ENCODE measurements at regions not wholly inside any gene's neighbourhood (a gene's known extent, or its start where the extent isn't known, plus 50 kb on each side); places are given as distances from the start of the nearest gene placed in this dataset.
"Not testable (repeated sequence)": the region's sequence is repeated elsewhere in the genome, so short reads cannot be mapped to it uniquely, and the experiment has no call there.

- no peak for DNase-seq (ENCODE audit: low spot score)
- intact Hi-C loops (cut with DNase I), result no loop called here
Measured at GRCh38 chr11:92455210-92455790, 230.7 kb downstream of the FAT3 start.

DNA sequence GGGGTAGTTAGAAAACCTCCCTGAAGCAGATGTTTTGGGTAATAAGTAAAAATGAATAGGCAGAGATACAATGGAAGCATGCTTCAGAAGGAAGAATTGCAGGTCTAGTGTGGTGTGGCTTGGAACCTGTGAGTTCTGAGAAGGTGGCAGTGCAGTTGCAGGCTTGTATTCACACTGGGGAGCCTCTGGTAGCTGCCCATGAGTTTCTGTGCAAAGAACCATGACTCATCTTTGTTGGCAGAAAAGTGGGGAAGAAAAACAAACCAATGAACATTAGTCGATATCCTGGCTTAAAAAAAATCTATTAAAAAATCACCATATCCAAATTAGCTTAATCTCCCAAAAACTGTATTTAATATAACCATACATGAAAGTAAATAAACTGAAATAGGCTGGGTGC is 232.6 kb downstream of the FAT3 start:
- no peak for DNase-seq (ENCODE audit: low spot score)
- intact Hi-C loops (cut with DNase I), result no loop called here

DNA sequence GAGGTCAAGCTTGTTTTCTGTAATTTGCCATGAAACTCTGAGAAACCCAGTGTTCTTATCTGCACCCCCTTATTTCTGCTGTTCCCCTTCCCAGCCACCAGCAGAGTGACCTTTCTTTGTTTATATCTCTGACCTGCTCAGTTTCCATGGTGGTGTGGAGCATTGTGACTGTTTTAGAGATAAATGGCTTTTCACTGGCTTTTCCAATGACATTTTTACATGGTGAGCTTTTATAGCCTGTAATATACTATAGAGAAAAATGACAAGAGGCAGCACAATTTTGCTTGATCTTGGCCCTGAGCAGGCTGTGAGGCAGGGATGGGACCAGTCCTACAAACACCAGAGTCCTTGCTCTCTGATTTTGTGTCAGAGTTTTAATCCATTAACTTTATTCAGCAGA is 233.9 kb downstream of the FAT3 start:
- DNase-seq (ENCODE audit: low spot score), result no peak
- intact Hi-C loops (cut with DNase I), result no loop called here

DNA sequence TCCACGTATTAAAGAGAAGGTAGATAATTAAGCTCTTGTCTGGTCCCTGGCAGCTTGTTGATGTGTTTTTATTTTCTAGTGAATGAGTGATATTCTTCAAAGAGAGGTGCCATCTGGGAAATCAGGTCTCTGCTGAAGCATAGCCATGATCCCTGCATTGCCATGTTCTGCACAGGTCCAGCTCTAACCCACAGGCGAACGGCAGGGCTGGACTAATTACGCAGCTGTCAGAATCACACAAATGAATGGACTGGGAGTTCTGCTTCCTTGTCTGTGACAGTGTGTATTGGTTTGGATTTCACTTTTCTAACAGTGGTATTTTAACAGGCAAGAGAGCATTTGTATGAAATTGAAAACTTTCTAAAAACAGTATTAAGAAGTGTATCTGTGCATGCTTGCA is 235.6 kb downstream of the FAT3 start:
- no peak for DNase-seq (ENCODE audit: low spot score)
- intact Hi-C loops (cut with DNase I), result no loop called here

- intact Hi-C loops (cut with DNase I), result no loop called here
- DNase-seq (ENCODE audit: low spot score), result no peak
Measured at GRCh38 chr11:92461447-92461846, 236.8 kb downstream of the FAT3 start.

DNA sequence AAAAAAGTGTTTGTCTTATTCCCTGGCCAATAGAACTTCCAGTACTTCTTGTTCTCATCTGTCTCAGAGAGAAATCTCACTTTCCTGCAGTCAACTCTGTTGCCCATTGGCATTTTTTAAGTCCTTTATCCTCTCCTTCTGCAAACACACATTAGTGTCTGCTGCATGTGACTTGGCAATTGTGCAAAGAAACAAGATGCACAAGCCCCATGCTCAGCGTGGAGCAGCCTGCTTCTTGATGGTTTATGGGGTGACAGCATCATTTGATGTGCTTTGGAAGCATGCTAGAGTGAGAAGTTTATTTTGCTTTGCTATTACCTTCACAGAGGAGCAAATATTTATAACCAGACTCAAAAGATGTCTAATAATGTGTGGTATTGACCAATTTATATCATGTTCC is 238.2 kb downstream of the FAT3 start:
- no peak for DNase-seq (ENCODE audit: low spot score)
- intact Hi-C loops (cut with DNase I), result no loop called here

DNA sequence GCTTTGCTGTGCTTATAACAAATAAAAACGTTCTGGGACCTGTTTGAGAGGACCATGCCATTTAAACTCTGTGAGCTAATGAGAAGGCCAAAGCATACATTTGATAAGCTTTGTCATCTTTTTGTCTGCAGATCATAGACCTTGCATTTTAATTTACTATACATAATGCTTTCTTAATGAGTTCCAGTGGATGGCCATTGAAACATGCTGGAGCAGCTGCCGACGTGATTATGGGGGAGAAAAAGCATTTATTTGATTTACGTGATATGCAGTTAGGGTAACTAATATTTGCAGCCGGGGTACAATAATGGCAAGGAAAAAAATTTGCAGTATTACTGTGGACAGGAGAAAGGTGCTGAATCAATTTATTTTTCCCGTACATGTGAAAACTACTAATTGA is 240.2 kb downstream of the FAT3 start:
- intact Hi-C loops (cut with DNase I), result no loop called here
- no peak for DNase-seq (ENCODE audit: low spot score)

DNA sequence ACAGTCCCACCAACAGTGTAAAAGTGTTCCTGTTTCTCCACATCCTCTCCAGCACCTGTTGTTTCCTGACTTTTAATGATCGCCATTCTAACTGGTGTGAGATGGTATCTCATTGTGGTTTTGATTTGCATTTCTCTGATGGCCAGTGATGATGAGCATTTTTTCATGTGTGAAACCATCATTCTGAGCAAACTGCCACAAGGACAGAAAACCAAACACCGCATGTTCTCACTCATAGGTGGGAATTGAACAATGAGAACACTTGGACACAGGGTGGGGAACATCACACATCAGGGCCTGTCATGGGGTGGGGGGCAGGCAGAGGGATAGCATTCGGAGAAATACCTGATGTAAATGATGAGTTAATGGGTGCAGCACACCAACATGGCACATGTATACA is 240.8 kb downstream of the FAT3 start:
- DNase-seq (ENCODE audit: low spot score); intact Hi-C loops (cut with DNase I): not testable (repeated sequence)

DNA sequence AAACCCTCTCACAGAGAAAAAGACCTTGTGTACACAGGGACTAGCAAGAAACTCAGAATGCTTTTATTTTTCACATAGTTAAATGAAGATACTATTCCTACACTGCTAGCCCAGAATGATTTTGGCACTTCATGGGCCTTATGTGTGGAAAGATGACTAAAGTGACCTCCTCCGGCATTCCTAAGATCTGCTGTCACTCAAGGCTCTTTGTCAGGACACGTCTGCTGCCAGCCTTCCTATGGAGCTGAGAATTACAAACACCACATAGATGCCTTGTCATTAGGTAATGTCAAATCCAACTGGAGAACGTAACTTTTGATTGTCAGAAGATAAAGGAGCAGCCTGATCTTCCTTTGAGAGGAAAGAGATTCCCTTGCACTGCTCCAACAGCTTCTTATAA is 249.1 kb downstream of the FAT3 start:
- intact Hi-C loops (cut with DNase I), result no loop called here
- no peak for DNase-seq (ENCODE audit: low spot score)

- DNase-seq (ENCODE audit: low spot score), result no peak
- intact Hi-C loops (cut with DNase I), result no loop called here
Measured at GRCh38 chr11:92475316-92475715, 250.7 kb downstream of the FAT3 start.

DNA sequence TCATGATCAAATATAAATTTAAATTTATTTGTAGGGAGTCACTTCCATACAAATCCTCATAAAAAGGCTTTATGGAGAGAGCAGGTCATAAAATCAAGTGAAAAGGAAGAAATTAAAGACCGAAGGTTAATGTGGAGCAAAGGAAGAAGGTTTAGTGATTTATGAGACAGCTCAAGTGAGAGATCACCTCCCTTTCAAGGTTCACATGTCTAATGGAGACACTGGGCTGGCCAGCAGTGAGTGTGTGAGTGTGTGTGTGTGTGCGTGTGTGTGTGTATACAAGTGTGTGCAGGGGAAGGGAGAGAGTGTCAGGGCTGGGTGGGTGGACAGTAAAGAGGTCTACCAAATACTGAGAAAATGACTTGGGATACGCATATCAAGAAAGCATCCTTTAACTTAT is 251.2 kb downstream of the FAT3 start:
- intact Hi-C loops (cut with DNase I), result no loop called here
- no peak for DNase-seq (ENCODE audit: low spot score)

DNA sequence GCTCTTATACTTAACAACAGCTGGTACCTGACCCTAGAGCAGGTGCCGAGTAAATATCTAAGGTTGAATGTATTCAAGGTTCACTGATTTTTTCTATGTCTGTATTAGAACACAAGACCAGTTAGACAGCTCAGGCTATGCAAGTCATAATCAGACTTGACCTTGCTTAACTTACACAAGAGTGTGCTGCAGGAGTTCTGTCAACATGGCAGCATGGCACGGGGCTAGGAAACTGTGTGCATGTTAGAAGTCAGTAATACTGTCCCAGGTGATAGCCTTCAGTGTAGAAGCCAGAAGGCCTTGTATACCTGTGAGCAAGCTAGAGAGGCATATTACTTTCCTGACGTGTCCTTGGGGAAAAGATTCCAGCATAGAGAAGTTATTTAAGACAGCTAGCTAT is 253.1 kb downstream of the FAT3 start:
- intact Hi-C loops (cut with DNase I), result no loop called here
- DNase-seq (ENCODE audit: low spot score), result no peak

- DNase-seq (ENCODE audit: low spot score), result no peak
- intact Hi-C loops (cut with DNase I), result no loop called here
Measured at GRCh38 chr11:92480499-92480898, 255.9 kb downstream of the FAT3 start.

- intact Hi-C loops (cut with DNase I), result no loop called here
- DNase-seq (ENCODE audit: low spot score), result no peak
Measured at GRCh38 chr11:92482492-92483060, 258.0 kb downstream of the FAT3 start.

DNA sequence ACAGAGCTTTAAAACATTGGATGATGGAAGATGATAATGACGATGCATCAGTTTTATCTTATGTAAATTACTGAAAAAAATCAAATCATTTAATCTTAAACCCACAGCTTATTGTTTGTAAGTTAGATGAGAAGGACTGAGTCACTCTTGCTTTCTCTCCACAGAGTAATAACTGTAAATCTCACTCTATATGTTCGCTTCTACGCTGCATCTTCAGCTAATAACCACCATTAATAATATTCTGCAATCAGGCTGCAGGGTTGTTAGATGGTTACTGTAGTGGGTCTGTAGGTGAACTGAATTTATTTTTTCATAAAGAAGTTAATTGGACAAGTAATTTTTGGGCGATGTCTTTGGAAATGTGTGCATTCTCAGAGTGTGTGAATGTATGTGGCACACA is 260.0 kb downstream of the FAT3 start:
- no peak for DNase-seq (ENCODE audit: low spot score)
- intact Hi-C loops (cut with DNase I), result no loop called here

- intact Hi-C loops (cut with DNase I), result no loop called here
- DNase-seq (ENCODE audit: low spot score), result no peak
Measured at GRCh38 chr11:92489826-92490399, 265.3 kb downstream of the FAT3 start.

GRCh38 chr11:92492372-92492771 is 267.8 kb downstream of the FAT3 start:
- intact Hi-C loops (cut with DNase I), result no loop called here
- DNase-seq (ENCODE audit: low spot score), result no peak

DNA sequence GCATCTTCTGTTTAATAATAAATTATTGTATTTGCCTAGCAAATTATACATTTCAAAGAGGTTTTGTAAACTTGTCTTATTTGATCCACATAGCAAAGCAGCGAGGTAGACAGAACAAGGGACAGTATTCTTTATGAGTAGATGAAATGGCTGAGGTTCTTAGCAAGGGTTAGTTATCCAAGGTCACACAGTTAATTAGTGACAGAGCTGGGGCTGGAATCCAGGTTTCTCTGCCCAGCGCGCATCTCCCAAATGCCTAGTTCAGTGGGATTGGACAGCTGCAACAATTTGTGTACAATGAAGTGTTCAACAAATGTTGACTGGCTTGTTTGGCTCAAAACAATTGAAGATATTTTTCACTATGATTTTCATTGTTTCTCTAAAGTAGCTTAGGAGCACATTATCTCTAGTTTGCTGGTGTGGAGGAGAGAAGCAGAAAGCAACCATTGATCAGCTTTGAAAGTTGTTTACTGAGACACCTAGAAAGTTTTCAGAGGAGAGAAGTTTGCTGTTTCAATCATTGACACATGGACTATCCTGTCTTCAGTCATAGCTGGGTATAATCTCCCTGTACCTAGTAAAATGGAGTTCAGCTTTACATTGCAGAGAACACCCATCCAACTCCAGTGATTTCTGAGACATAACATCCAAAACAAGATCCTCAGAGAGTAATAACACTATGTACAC is 270.6 kb downstream of the FAT3 start:
- no peak for DNase-seq (ENCODE audit: low spot score)
- intact Hi-C loops (cut with DNase I), result no loop called here

- intact Hi-C loops (cut with DNase I), result no loop called here
- no peak for DNase-seq (ENCODE audit: low spot score)
Measured at GRCh38 chr11:92500453-92500852, 275.8 kb downstream of the FAT3 start.

DNA sequence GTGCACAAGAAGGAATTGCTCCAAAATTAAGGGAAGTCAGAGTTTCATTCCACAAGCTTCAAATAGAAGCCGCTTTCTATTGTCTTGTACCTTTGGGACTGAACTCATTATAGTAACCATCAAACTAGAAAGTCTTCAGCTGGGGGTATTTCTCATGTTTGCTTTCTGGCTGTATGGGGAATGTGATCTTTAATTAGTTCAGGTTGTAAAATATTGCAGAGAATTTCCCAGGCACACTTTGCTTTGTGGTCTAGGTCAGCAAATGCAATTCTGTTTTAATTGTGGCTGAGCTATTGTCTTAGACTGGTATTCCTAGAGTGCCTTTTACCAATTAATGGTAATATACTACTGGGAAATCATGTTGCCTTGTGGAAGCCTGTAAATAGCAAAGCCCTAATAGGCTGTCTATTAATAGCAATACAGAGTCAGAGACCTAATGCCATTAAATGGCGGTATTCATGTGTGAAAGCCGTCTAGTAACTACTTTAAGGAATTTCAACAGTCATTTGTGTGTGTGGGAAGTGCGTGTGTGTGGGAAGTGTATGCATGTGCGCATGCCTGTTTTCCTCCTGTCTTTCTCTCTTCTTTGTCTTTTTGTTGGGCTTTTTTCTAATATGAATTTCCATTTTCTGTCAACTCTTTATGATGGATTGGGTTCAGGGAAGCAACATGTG is 276.6 kb downstream of the FAT3 start:
- DNase-seq (ENCODE audit: low spot score), result no peak
- intact Hi-C loops (cut with DNase I), result no loop called here
